Hepatocyte (in vitro differentiated cells): ENCODE measurements at regions not wholly inside any gene's neighbourhood (a gene's known extent, or its start where the extent isn't known, plus 50 kb on each side); places are given as distances from the start of the nearest gene placed in this dataset.

Source experiments
- DNase-seq: peaks from one replicate; pipeline ENCODE4 v3.0.0-alpha.2; 2016; ENCODE audit warnings: low spot score
- H2AFZ ChIP-seq: fragments of 200-600 bp; sonication (generic); 2 replicates; pipeline ENCODE4 v1.6.0; 2016; ENCODE audit warnings: antibody characterized with exemption, mild to moderate bottlenecking
- H3K27ac ChIP-seq: fragments of 200-600 bp; sonication (generic); 2 replicates; pipeline ENCODE4 v1.5.1; 2016; ENCODE audit warnings: mild to moderate bottlenecking
- H3K27me3 ChIP-seq: fragments of 200-600 bp; sonication (generic); 2 replicates; pipeline ENCODE4 v1.6.1; 2016
- H3K36me3 ChIP-seq: fragments of 200-600 bp; sonication (generic); replicated peaks from 2 replicates; pipeline ENCODE4 v1.5.1; 2016; ENCODE audit warnings: low read depth; ENCODE audit not compliant: insufficient read depth
- H3K4me1 ChIP-seq: fragments of 200-600 bp; sonication (generic); 2 replicates; pipeline ENCODE4 v1.5.1; 2016; ENCODE audit warnings: mild to moderate bottlenecking, moderate library complexity; ENCODE audit not compliant: insufficient read depth
- H3K4me2 ChIP-seq: fragments of 200-600 bp; sonication (generic); 2 replicates; pipeline ENCODE4 v1.6.0; 2016
- H3K4me3 ChIP-seq: fragments of 200-600 bp; sonication (generic); 2 replicates; pipeline ENCODE4 v1.5.1; 2016; ENCODE audit warnings: mild to moderate bottlenecking
- H3K79me2 ChIP-seq: fragments of 200-600 bp; sonication (generic); 2 replicates; pipeline ENCODE4 v1.6.0; 2017; ENCODE audit warnings: mild to moderate bottlenecking
- H3K9me2 ChIP-seq: fragments of 200-600 bp; sonication (generic); replicated peaks from 2 replicates; pipeline ENCODE4 v1.6.0; 2017; ENCODE audit warnings: mild to moderate bottlenecking; ENCODE audit not compliant: insufficient read depth
- H3K9me3 ChIP-seq: fragments of 200-600 bp; sonication (generic); 2 replicates; pipeline ENCODE4 v1.5.1; 2016; ENCODE audit warnings: low read depth, mild to moderate bottlenecking
- H4K20me1 ChIP-seq: fragments of 200-600 bp; sonication (generic); 2 replicates; pipeline ENCODE4 v1.6.0; 2016; ENCODE audit warnings: mild to moderate bottlenecking; ENCODE audit not compliant: insufficient read depth, poor library complexity, severe bottlenecking
- EZH2 ChIP-seq: fragments of 200-600 bp; sonication (generic); IDR thresholded peaks from 2 replicates; pipeline ENCODE4 v1.6.1; 2016; ENCODE audit warnings: antibody characterized with exemption, mild to moderate bottlenecking, borderline replicate concordance
- EZH2phosphoT487 ChIP-seq: fragments of 200-600 bp; sonication (generic); IDR thresholded peaks from one replicate; pipeline ENCODE4 v1.6.1; 2018; ENCODE audit warnings: antibody characterized with exemption, mild to moderate bottlenecking, low read depth, moderate library complexity; ENCODE audit not compliant: unreplicated experiment, severe bottlenecking
- WGBS: methylation state at CpG from one replicate; pipeline ENCODE4 v1.1.6; 2016; ENCODE audit warnings: low lambda C conversion rate; ENCODE audit errors: missing lambda C conversion rate; 5-methylcytosine and 5-hydroxymethylcytosine counted together
- TF ChIP-seq, protein P1 (sequence below): fragments of 200-600 bp; sonication (generic); IDR thresholded peaks from 2 replicates; pipeline ENCODE4 v1.5.1; 2016; ENCODE audit warnings: antibody characterized with exemption, mild to moderate bottlenecking; ENCODE audit not compliant: poor library complexity

DNA sequence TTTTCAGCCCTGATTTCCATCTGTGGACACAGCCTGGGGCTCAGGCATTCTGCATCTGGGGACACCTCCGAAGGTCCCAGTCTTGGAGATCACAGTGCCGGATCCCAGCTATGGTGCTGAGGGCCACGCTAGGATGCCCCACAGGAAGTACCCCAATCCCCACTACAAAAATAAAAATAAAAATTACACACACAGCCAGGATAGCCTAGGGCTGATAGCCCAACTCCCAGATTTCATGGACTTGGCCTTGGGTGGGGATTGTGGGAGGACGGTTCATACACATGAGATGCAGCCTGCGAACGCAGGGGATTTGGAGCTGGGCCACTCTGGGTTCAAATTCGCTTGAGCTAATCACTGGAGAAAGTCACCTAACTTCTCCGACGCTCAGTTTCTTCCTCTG, 237.7 kb downstream of the BUD13 start:
- WGBS = 93% methylated on average over 9 of the region's 9 CpGs
- H3K36me3 ChIP-seq = no peaks in the 10 kb centered on the region
- DNase-seq = no peak
- no peak overlapping the region for H3K4me2 ChIP-seq
- H3K79me2 ChIP-seq = no peaks in the 10 kb centered on the region
- no peaks in the 10 kb centered on the region for H3K9me2 ChIP-seq
- no peaks in the 10 kb centered on the region for H3K4me1 ChIP-seq
- no peak overlapping the region for H3K27ac ChIP-seq
- no peak overlapping the region for H3K4me3 ChIP-seq
- TF ChIP-seq EZH2 = no peak
- TF ChIP-seq, protein P1, sequence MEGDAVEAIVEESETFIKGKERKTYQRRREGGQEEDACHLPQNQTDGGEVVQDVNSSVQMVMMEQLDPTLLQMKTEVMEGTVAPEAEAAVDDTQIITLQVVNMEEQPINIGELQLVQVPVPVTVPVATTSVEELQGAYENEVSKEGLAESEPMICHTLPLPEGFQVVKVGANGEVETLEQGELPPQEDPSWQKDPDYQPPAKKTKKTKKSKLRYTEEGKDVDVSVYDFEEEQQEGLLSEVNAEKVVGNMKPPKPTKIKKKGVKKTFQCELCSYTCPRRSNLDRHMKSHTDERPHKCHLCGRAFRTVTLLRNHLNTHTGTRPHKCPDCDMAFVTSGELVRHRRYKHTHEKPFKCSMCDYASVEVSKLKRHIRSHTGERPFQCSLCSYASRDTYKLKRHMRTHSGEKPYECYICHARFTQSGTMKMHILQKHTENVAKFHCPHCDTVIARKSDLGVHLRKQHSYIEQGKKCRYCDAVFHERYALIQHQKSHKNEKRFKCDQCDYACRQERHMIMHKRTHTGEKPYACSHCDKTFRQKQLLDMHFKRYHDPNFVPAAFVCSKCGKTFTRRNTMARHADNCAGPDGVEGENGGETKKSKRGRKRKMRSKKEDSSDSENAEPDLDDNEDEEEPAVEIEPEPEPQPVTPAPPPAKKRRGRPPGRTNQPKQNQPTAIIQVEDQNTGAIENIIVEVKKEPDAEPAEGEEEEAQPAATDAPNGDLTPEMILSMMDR = no peak
- no peak for TF ChIP-seq EZH2phosphoT487
- no peaks in the 10 kb centered on the region for H3K9me3 ChIP-seq
- no peaks in the 10 kb centered on the region for H4K20me1 ChIP-seq
- no peak overlapping the region for H2AFZ ChIP-seq
- peaks cover 64% of the 10 kb centered on the region for H3K27me3 ChIP-seq

DNA sequence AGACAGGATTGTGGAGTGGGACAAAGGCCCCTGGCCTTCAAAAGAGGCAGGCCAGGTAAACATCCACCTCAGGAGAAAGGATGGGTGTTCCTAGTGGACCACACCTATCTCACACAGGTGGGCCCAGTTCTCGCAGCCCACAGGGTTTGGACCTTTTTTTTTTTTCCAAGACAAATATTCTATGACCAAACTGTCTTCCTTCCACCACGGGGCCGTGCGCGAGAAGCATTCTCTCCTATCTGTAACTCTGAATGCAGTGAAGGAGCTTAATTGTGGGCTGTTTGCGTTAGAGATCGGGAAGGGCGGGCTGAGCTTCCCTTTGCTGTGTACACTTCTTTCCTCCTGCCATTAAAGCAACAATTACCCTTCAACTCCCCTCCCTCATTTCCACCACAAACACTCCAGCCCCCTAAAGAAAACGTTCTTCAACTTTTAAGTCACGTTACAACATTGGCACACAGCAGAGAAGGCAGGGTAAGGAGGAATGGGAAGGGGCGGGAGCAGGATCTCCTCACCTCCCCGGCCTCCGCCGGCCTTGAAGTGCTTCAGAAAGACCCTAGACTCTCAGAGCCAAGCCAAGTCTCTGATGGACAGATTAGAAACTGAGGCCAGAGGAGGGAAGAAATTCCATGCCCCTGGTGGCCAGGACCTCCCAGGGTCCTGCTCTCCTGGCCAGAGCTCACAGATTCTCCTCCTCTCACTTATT, 238.4 kb downstream of the BUD13 start:
- no peaks in the 10 kb centered on the region for H3K79me2 ChIP-seq
- no peak overlapping the region for H3K27ac ChIP-seq
- H2AFZ ChIP-seq = no peak overlapping the region
- TF ChIP-seq, protein P1 = no peak
- TF ChIP-seq EZH2phosphoT487 (no peak), EZH2 (no peak)
- H3K4me2 ChIP-seq = no peak overlapping the region
- no peaks in the 10 kb centered on the region for H3K4me1 ChIP-seq
- no peaks in the 10 kb centered on the region for H3K36me3 ChIP-seq
- peaks cover 69% of the 10 kb centered on the region for H3K27me3 ChIP-seq
- H3K9me3 ChIP-seq = no peaks in the 10 kb centered on the region
- DNase-seq = no peak
- no peaks in the 10 kb centered on the region for H3K9me2 ChIP-seq
- H3K4me3 ChIP-seq = no peak overlapping the region
- no peaks in the 10 kb centered on the region for H4K20me1 ChIP-seq
- 65% methylated on average over 14 of the region's 14 CpGs for WGBS

DNA sequence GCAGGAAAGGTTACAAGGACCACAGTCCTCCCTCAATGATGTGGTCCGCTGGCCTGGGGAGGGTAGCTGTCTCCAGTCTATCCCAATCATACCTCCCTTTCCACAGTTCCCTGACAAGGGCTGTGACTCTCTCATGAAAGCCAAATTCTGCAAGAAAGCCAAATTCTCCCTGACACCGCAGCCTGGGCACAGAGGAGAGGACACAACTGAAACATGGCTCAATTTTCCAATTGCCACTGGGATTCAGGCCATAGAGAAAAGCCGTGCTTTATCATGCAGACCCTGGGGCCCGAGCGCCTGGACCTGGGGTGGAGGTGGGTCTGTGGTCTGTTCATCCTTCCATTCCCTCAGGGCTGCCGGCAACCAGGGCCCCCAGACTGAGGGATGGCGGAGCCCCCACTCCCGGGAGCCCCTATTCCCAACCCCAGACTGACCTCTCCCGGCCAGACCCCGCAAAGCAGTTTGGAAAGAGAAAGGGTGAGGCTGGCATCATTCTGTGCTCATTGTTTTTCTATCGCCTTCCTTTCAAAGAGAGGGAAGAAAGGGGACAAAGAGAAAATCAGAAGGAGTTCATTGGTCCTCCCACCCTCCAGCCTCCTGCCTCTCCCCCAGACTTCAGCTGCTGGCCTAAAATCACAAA, 239.5 kb downstream of the BUD13 start:
- DNase-seq = no peak

More for the DNA sequence above, 239.5 kb downstream of the BUD13 start:
- H3K4me1 ChIP-seq = no peaks in the 10 kb centered on the region
- H3K27me3 ChIP-seq = peaks cover 69% of the 10 kb centered on the region
- no peaks in the 10 kb centered on the region for H3K36me3 ChIP-seq
- no peak overlapping the region for H2AFZ ChIP-seq
- H3K9me3 ChIP-seq = no peaks in the 10 kb centered on the region
- no peak overlapping the region for H3K27ac ChIP-seq
- H3K4me3 ChIP-seq = no peak overlapping the region
- H3K79me2 ChIP-seq = no peaks in the 10 kb centered on the region
- TF ChIP-seq EZH2 = no peak
- no peak for TF ChIP-seq EZH2phosphoT487
- TF ChIP-seq, protein P1 = no peak
- WGBS = 74% methylated on average over 11 of the region's 11 CpGs
- no peaks in the 10 kb centered on the region for H4K20me1 ChIP-seq
- H3K9me2 ChIP-seq = no peaks in the 10 kb centered on the region
- H3K4me2 ChIP-seq = no peak overlapping the region
